BLaER1 treated with 17β-estradiol and CSF1 and Interleukin-3, amounts not matched to agents 10 nM and 100 nM (cell line): ENCODE measurements at regions not wholly inside any gene's neighbourhood (a gene's known extent, or its start where the extent isn't known, plus 50 kb on each side); places are given as distances from the start of the nearest gene placed in this dataset.

Experiments
- H3K27ac ChIP-seq, 11 experiments: shearing (Covaris generic); formaldehyde crosslinking; 2 replicates each; pipeline ENCODE4 v1.8.1; 2022
- H3K27me3 ChIP-seq, 11 experiments: shearing (Covaris generic); formaldehyde crosslinking; 2 replicates each; pipeline ENCODE4 v1.8.1; 2022
- H3K36me3 ChIP-seq, 11 experiments: shearing (Covaris generic); formaldehyde crosslinking; 2 replicates each; pipeline ENCODE4 v1.8.1; 2022
- H3K4me1 ChIP-seq, 10 experiments: shearing (Covaris generic); formaldehyde crosslinking; 2 replicates each; pipeline ENCODE4 v1.8.1; 2022
- H3K4me2 ChIP-seq, 11 experiments: shearing (Covaris generic); formaldehyde crosslinking; 2 replicates each; pipeline ENCODE4 v1.8.1; 2022
- H3K4me3 ChIP-seq, 10 experiments: shearing (Covaris generic); formaldehyde crosslinking; 2 replicates each; pipeline ENCODE4 v1.8.1; 2022
- H3K9ac ChIP-seq, 11 experiments: shearing (Covaris generic); formaldehyde crosslinking; 2 replicates each; pipeline ENCODE4 v1.8.1; 2022
- H3K9me3 ChIP-seq, 11 experiments: shearing (Covaris generic); formaldehyde crosslinking; replicated peaks in 1 of 11; 2 replicates each; pipeline ENCODE4 v1.8.1; 2022
- H4K20me1 ChIP-seq, 11 experiments: shearing (Covaris generic); formaldehyde crosslinking; 2 replicates each; pipeline ENCODE4 v1.8.1; 2022
- Cebpa-rat ChIP-seq, 11 experiments: shearing (Covaris generic); IDR thresholded peaks; 2 replicates each; pipeline ENCODE4 v1.8.1; 2022

DNA sequence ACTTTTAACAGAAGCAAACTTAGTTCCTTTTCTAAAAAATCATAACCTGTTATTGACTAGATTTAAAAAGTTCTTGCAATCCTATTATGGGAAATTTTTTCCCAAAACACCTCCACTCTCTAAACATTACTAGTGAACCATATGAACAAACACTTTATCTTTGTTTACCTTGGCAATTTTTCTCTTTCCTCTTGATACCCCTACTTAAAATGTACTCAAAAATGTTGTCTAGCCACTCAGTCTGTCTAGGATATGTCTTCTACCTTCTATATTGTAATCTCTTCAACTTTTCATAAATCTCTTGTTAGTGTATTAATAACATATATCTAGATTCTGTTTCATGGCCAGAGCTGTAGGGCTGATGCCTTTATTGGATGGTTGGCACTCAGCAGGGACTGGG lies 630.0 kb upstream of the GRM3 start:
- Histone ChIP-seq H3K9me3 (no peaks in the 10 kb centered on the region), H3K4me3 (no peak overlapping the region), H3K27me3 (no peaks in the 10 kb centered on the region), H3K4me2 (no peak overlapping the region), H3K9ac (no peak overlapping the region), H3K27ac (no peak overlapping the region), H3K4me1 (no peaks in the 10 kb centered on the region), H3K36me3 (no peaks in the 10 kb centered on the region), H4K20me1 (no peaks in the 10 kb centered on the region)
- no peak for TF ChIP-seq Cebpa-rat (IDR thresholded peaks at IDR 0.05)

DNA sequence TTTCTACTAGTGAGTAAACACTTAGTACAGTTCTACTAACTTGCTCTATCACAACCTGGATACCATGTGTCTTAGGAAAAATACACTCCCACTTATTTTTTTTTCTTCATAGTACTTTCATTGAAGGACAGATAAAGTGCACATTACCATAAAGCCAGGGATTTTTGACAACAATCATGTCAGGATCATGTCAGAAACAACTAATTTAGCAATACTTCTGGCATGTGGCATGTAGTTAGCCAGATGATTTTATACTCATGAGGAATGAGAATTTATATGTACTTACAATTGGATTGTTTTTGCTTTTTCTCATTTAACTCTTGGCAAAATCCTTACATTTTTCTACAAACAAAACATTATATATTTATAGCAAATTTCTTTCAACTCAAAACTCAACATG lies 630.7 kb upstream of the GRM3 start:
- Histone ChIP-seq H3K36me3 (no peaks in the 10 kb centered on the region), H4K20me1 (no peaks in the 10 kb centered on the region), H3K4me2 (no peak overlapping the region), H3K27ac (no peak overlapping the region), H3K9ac (no peak overlapping the region), H3K4me1 (no peaks in the 10 kb centered on the region), H3K4me3 (no peak overlapping the region), H3K9me3 (no peaks in the 10 kb centered on the region), H3K27me3 (no peaks in the 10 kb centered on the region)
- TF ChIP-seq Cebpa-rat (IDR thresholded peaks at IDR 0.05) = no peak

DNA sequence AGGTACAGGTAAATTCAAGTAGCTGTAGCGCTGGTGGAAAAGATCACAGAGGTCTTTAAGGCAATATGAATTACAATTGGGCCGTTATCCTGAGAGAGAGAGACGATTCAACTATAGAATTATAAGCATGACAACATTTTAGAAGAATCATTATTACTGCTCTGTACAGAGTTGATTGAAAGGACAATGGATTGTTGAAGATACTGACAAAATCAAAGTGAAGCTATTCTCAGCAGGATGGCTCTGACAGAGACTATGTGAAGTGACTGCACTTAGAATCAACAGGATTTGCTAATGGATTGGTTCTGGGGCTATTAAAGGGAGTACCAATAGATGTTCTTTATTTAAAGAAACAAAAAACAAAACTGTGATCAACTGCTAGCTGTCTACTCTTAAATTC lies 634.8 kb upstream of the GRM3 start:
- no peak overlapping the region for H3K9ac ChIP-seq
- H3K4me2 ChIP-seq = no peak overlapping the region
- H3K36me3 ChIP-seq = no peaks in the 10 kb centered on the region
- H4K20me1 ChIP-seq = no peaks in the 10 kb centered on the region
- no peak for TF ChIP-seq Cebpa-rat (IDR thresholded peaks at IDR 0.05)
- H3K4me3 ChIP-seq = no peak overlapping the region
- H3K9me3 ChIP-seq = no peaks in the 10 kb centered on the region
- H3K27ac ChIP-seq = no peak overlapping the region
- no peaks in the 10 kb centered on the region for H3K4me1 ChIP-seq
- H3K27me3 ChIP-seq = no peaks in the 10 kb centered on the region

DNA sequence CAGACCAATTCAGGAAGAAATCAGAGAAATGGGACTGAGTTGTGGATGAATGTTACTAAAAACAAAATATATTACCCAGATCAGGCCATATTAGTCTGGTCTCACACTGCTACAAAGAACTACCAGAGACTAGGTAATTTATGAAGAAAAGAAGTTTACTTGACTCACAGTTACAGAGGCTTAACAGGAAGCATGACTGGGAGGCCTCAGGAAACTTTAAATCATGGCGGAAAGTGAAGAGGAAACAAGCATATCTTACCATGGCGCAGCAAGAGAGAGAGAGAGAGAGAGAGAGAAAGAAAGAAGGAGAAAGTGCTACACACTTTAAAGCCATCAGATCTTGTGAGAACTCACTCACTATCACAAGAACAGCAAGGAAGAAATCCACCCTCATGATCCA lies 636.8 kb upstream of the GRM3 start:
- no peak overlapping the region for H3K9ac ChIP-seq
- no peak overlapping the region for H3K4me2 ChIP-seq
- no peak for TF ChIP-seq Cebpa-rat (IDR thresholded peaks at IDR 0.05)
- H3K27ac ChIP-seq = no peak overlapping the region
- no peaks in the 10 kb centered on the region for H3K27me3 ChIP-seq
- no peaks in the 10 kb centered on the region for H4K20me1 ChIP-seq
- H3K9me3 ChIP-seq = peaks cover 12 to 19% (median 15%) of the 10 kb centered on the region in 11 experiments; a peak in 21 of 22 replicates
- H3K4me3 ChIP-seq = no peak overlapping the region
- no peaks in the 10 kb centered on the region for H3K4me1 ChIP-seq
- H3K36me3 ChIP-seq = no peaks in the 10 kb centered on the region

DNA sequence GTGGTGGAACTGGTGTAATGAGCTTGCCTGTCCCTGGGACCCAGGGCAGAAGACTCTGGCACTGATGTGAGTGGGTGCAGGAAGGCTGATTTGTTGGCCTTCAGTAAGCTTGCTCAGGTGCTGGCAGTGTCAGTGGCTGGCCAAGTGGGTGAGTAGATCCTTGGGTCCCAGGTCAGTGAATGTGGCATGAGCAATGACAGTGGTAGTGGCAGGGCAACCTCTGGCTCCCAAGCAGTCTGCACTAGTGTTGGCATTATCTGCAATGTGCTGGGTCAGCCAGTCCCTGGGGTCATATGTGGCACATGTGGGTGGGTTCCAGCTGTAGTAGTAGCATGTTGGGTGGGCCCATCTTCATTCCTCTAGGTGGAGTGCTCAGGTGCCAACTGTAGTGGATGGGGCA lies 640.9 kb upstream of the GRM3 start:
- no peaks in the 10 kb centered on the region for H3K4me1 ChIP-seq
- H4K20me1 ChIP-seq = no peaks in the 10 kb centered on the region
- no peak for TF ChIP-seq Cebpa-rat (IDR thresholded peaks at IDR 0.05)
- no peaks in the 10 kb centered on the region for H3K36me3 ChIP-seq
- no peak overlapping the region for H3K4me2 ChIP-seq
- H3K27me3 ChIP-seq = no peaks in the 10 kb centered on the region
- no peak overlapping the region for H3K4me3 ChIP-seq
- H3K27ac ChIP-seq = no peak overlapping the region
- H3K9ac ChIP-seq = no peak overlapping the region
- H3K9me3 ChIP-seq = peaks cover 25 to 36% (median 32%) of the 10 kb centered on the region in 11 experiments; a peak in 21 of 22 replicates

DNA sequence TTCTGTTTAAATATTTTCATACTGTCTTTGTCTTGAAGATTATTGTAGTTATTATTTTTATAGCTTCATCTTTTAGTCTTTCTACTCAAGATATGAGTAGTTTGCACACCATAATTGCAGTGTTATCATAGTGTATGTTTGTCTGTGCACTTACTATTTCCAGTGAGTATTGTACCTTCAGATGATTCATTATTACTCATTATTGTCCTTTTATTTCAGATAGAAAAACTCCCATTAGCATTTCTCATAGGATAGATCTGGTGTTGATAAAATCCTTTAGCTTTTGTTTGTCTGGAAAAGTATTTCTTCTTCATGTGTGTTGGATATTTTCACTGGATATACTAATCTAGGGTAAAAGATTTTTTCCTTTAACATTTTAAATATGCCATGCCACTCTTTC lies 646.2 kb upstream of the GRM3 start:
- H4K20me1 ChIP-seq = no peaks in the 10 kb centered on the region
- no peak overlapping the region for H3K9ac ChIP-seq
- H3K4me1 ChIP-seq = no peaks in the 10 kb centered on the region
- no peaks in the 10 kb centered on the region for H3K36me3 ChIP-seq
- no peak for TF ChIP-seq Cebpa-rat (IDR thresholded peaks at IDR 0.05)
- H3K4me3 ChIP-seq = no peak overlapping the region
- no peak overlapping the region for H3K27ac ChIP-seq
- H3K4me2 ChIP-seq = no peak overlapping the region
- H3K9me3 ChIP-seq = peaks cover 11 to 24% (median 20%) of the 10 kb centered on the region in 11 experiments; a peak in 21 of 22 replicates
- no peaks in the 10 kb centered on the region for H3K27me3 ChIP-seq

DNA sequence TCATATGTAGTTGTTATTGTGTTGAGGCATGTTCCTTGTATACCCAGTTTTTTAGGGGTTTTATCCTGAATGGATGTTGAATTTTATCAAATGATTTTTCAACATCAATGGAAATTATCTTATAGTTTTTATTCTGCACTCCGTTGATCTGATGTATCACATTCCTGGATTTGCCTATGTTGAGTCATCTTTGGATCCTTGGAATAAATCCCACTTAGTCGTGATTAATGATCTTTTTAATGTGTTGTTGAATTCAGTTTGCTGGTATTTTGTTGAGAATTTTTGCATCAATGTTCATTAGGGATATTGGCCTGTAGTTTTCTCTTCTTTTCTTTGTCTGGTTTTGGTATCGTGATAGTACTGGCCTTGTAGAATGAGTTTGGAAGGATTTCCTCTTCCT lies 648.6 kb upstream of the GRM3 start:
- no peak overlapping the region for H3K27ac ChIP-seq
- no peaks in the 10 kb centered on the region for H4K20me1 ChIP-seq
- H3K9me3 ChIP-seq = no peaks in the 10 kb centered on the region
- no peak overlapping the region for H3K4me3 ChIP-seq
- H3K36me3 ChIP-seq = no peaks in the 10 kb centered on the region
- TF ChIP-seq Cebpa-rat (IDR thresholded peaks at IDR 0.05) = no peak
- no peak overlapping the region for H3K9ac ChIP-seq
- no peaks in the 10 kb centered on the region for H3K4me1 ChIP-seq
- no peak overlapping the region for H3K4me2 ChIP-seq
- no peaks in the 10 kb centered on the region for H3K27me3 ChIP-seq

DNA sequence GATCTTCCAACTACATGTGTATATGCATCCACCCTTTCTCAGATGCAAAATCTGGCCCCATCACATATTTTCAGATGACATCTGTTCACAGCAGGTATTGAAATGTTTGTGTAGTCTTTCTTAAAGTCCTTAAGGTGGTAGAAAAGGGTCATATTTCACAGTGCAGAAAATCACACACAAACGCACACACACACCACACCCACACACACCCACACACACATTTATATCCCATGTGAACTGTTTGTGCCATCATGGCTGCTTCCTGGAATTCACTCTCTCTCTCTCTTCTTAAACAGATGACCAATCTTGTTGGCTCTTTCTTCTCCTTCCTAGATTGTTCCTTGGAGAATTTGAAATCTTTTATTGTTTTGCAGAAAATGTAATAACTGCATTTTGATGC lies 663.0 kb upstream of the GRM3 start:
- no peak for TF ChIP-seq Cebpa-rat (IDR thresholded peaks at IDR 0.05)
- Histone ChIP-seq H3K4me2 (no peak overlapping the region), H3K27me3 (no peaks in the 10 kb centered on the region), H3K9ac (no peak overlapping the region), H4K20me1 (no peaks in the 10 kb centered on the region), H3K4me3 (no peak overlapping the region), H3K4me1 (no peaks in the 10 kb centered on the region), H3K27ac (no peak overlapping the region), H3K9me3 (no peaks in the 10 kb centered on the region), H3K36me3 (no peaks in the 10 kb centered on the region)

DNA sequence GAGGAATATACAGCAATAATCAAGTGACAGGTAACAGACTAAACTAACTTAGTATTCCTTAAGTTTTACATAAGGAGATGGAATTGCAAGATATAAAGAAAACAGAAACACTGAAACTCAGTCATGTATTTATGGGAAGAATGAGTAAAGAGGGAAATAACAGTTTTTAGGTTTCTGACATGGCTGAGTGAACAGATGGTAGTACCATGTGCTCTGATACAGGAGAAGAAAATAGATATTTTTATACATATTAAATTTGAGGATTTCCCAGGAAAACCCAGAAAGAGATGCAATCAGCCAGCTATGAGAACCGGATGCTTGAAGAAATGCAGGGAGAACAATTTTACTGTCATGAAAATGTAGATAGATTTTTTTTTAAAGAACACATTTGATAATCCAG lies 669.5 kb upstream of the GRM3 start:
- H3K4me2 ChIP-seq = no peak overlapping the region
- no peak overlapping the region for H3K4me3 ChIP-seq
- no peaks in the 10 kb centered on the region; a peak in 2 of 22 replicates for H3K9me3 ChIP-seq
- no peaks in the 10 kb centered on the region for H3K27me3 ChIP-seq
- H3K9ac ChIP-seq = no peak overlapping the region
- no peaks in the 10 kb centered on the region for H3K36me3 ChIP-seq
- H4K20me1 ChIP-seq = no peaks in the 10 kb centered on the region
- no peaks in the 10 kb centered on the region for H3K4me1 ChIP-seq
- no peak overlapping the region for H3K27ac ChIP-seq
- TF ChIP-seq Cebpa-rat (IDR thresholded peaks at IDR 0.05) = no peak

DNA sequence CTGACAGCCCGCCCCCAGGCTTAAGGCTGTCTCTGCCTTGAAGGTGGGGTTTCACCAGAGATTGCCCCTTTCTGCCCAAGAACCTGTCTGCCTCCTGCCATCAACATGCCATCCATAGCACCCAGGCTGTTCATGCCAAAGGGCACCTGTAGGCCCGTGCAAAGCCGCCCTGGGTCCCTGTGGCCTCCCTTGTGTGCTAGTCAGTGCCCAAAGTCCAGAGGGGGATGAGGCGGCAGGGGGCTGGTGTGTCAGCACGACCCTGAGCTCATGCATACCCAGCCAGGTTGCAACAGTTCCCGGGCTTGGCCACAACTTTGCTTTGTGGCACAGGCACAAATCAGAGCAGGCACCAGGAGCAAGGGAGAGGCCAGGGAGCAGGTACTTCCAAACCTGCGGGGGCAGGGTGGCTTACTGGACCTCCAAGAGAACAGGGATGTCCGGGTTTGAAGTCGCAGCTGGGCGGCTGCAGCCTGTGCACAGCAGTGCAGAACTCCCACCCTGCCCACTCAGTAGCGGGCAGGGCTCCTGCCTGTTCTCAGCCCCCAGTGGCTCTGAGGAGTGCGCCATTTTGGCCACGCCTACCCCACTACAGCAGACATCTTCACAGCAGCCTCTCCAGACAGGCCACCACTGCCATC lies 671.1 kb upstream of the GRM3 start:
- H4K20me1 ChIP-seq = no peaks in the 10 kb centered on the region
- no peak overlapping the region for H3K27ac ChIP-seq
- H3K4me2 ChIP-seq = no peak overlapping the region
- no peak overlapping the region for H3K4me3 ChIP-seq
- no peaks in the 10 kb centered on the region for H3K27me3 ChIP-seq
- H3K36me3 ChIP-seq = no peaks in the 10 kb centered on the region
- H3K4me1 ChIP-seq = no peaks in the 10 kb centered on the region
- TF ChIP-seq Cebpa-rat (IDR thresholded peaks at IDR 0.05) = no peak
- no peak overlapping the region for H3K9ac ChIP-seq
- no peaks in the 10 kb centered on the region; a peak in 2 of 22 replicates for H3K9me3 ChIP-seq
